Mesenchymal stem cell (in vitro differentiated cells and primary cell): ENCODE measurements at regions not wholly inside any gene's neighbourhood (a gene's known extent, or its start where the extent isn't known, plus 50 kb on each side); places are given as distances from the start of the nearest gene placed in this dataset.

Source experiments
- DNase-seq: peaks from one replicate; pipeline ENCODE4 v3.0.0-alpha.2; 2013
- H2AFZ ChIP-seq: one replicate; pipeline ENCODE4 v1.6.1; 2013; ENCODE audit warnings: low read depth, mild to moderate bottlenecking, control low read depth, inconsistent platforms, low read length, moderate library complexity
- H2AK5ac ChIP-seq: 2 replicates; pipeline ENCODE4 v1.6.1; 2013; ENCODE audit warnings: low read length, moderate library complexity, mild to moderate bottlenecking, inconsistent platforms; ENCODE audit not compliant: severe bottlenecking
- H2BK120ac ChIP-seq: one replicate; pipeline ENCODE4 v1.6.1; 2013; ENCODE audit warnings: low read depth, mild to moderate bottlenecking, inconsistent platforms, low read length, moderate library complexity
- H2BK12ac ChIP-seq, 2 experiments: one replicate each; pipeline ENCODE4 v1.6.1; 2013; ENCODE audit warnings: inconsistent platforms in 2 of 2, low read length in 2 of 2, mild to moderate bottlenecking in 2 of 2, moderate library complexity in 2 of 2, control low read depth in 1 of 2
- H2BK15ac ChIP-seq: one replicate; pipeline ENCODE4 v1.6.1; 2013; ENCODE audit warnings: mild to moderate bottlenecking, low read depth, inconsistent platforms; ENCODE audit not compliant: poor library complexity, severe bottlenecking
- H2BK5ac ChIP-seq: 2 replicates; pipeline ENCODE4 v1.6.1; 2013; ENCODE audit warnings: low read depth, mild to moderate bottlenecking, low read length, control low read depth, inconsistent platforms; ENCODE audit not compliant: poor library complexity, severe bottlenecking
- H3K14ac ChIP-seq, 2 experiments: one replicate each; pipeline ENCODE4 v1.6.1; 2013; ENCODE audit warnings: inconsistent platforms in 2 of 2, low read length in 2 of 2, control low read depth in 1 of 2, mild to moderate bottlenecking in 1 of 2, moderate library complexity in 1 of 2
- H3K18ac ChIP-seq, 2 experiments: one replicate each; pipeline ENCODE4 v1.6.1; 2013; ENCODE audit warnings: inconsistent platforms in 2 of 2, low read length in 2 of 2, control low read depth in 1 of 2, low read depth in 1 of 2, mild to moderate bottlenecking in 1 of 2
- H3K23ac ChIP-seq, 2 experiments: one replicate each; pipeline ENCODE4 v1.6.1; 2013; ENCODE audit warnings: inconsistent platforms in 2 of 2, low read length in 2 of 2, mild to moderate bottlenecking in 2 of 2, moderate library complexity in 2 of 2, control low read depth in 1 of 2
- H3K27ac ChIP-seq: 2 replicates; pipeline ENCODE4 v1.5.1; 2013; ENCODE audit warnings: mild to moderate bottlenecking, moderate library complexity, low read length, control low read depth, inconsistent platforms; ENCODE audit not compliant: poor library complexity, severe bottlenecking
- H3K27me3 ChIP-seq, 2 experiments: 2 replicates each; pipeline versions ENCODE4 v1.6.1 to v1.7.0; 2013; ENCODE audit warnings: low read length in 2 of 2, mild to moderate bottlenecking in 2 of 2, moderate library complexity in 2 of 2, control low read depth in 1 of 2, inconsistent platforms in 1 of 2; ENCODE audit not compliant: control insufficient read depth in 1 of 2, insufficient read depth in 1 of 2
- H3K36me3 ChIP-seq, 2 experiments: 2 replicates each; pipeline versions ENCODE4 v1.6.1 to v1.7.0; 2013; ENCODE audit warnings: low read length in 2 of 2, control low read depth in 1 of 2, inconsistent platforms in 1 of 2, low read depth in 1 of 2, mild to moderate bottlenecking in 1 of 2; ENCODE audit not compliant: insufficient read depth in 2 of 2, control insufficient read depth in 1 of 2
- H3K4ac ChIP-seq, 2 experiments: one replicate each; pipeline ENCODE4 v1.6.1; 2013; ENCODE audit warnings: inconsistent platforms in 2 of 2, low read length in 2 of 2, mild to moderate bottlenecking in 2 of 2, moderate library complexity in 2 of 2, control low read depth in 1 of 2, low read depth in 1 of 2
- H3K4me1 ChIP-seq: 2 replicates; pipeline ENCODE4 v1.6.1; 2013; ENCODE audit warnings: low read depth, low read length, control low read depth; ENCODE audit not compliant: control insufficient read depth, insufficient read depth
- H3K4me2 ChIP-seq: 2 replicates; pipeline ENCODE4 v1.6.1; 2013; ENCODE audit warnings: low read length, mild to moderate bottlenecking, inconsistent platforms; ENCODE audit not compliant: poor library complexity, severe bottlenecking
- H3K4me3 ChIP-seq, 2 experiments: 2 replicates each; pipeline versions ENCODE4 v1.5.1 to v1.7.0; 2013; ENCODE audit warnings: low read length in 2 of 2, mild to moderate bottlenecking in 2 of 2, control low read depth in 1 of 2, low read depth in 1 of 2; ENCODE audit not compliant: insufficient read depth in 1 of 2
- H3K79me1 ChIP-seq: replicated peaks from 2 replicates; pipeline ENCODE4 v1.6.1; 2013; ENCODE audit warnings: mild to moderate bottlenecking, control low read depth, low read length, inconsistent platforms; ENCODE audit not compliant: poor library complexity, severe bottlenecking
- H3K9ac ChIP-seq: 2 replicates; pipeline ENCODE4 v1.7.0; 2013; ENCODE audit warnings: mild to moderate bottlenecking, low read length, moderate library complexity
- H3K9me3 ChIP-seq: 2 replicates; pipeline ENCODE4 v1.7.0; 2013; ENCODE audit warnings: mild to moderate bottlenecking, low read length; ENCODE audit not compliant: control insufficient read depth
- H4K8ac ChIP-seq: one replicate; pipeline ENCODE4 v1.6.1; 2013; ENCODE audit warnings: inconsistent platforms, mild to moderate bottlenecking, low read length, moderate library complexity
- H4K91ac ChIP-seq: one replicate; pipeline ENCODE4 v1.6.1; 2013; ENCODE audit warnings: mild to moderate bottlenecking, low read length, inconsistent platforms
- WGBS: methylation state at CpG from one replicate; pipeline ENCODE4 v1.1.7; 2013; ENCODE audit warnings: mixed read lengths; 5-methylcytosine and 5-hydroxymethylcytosine counted together

DNA sequence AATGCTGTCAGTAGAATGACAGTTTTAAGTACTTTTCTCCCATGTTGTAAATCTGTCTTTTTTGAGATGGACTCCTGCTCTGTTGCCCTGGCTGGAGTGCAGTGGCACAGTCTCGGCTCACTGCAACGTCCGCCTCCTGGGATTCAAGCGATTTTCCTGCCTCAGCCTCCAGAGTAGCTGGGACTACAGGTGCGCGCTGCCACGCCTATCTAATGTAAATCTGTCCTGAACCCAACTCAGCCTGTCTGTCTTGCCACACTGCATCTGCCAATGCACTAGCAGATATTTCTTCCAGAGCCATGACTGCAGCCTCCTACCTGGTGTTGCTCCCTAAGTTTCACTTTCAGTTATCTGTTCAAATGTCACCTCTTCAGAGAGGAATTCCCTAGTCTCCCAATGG lies 264.1 kb downstream of the PHF14 start:
- no peak overlapping the region for H3K9ac ChIP-seq
- no peak overlapping the region for H3K4ac ChIP-seq
- no peak overlapping the region for H2BK12ac ChIP-seq
- no peak overlapping the region for H2BK15ac ChIP-seq
- H2BK120ac ChIP-seq, result no peak overlapping the region
- no peak overlapping the region for H3K14ac ChIP-seq
- peak overlapping the region; percentile 30 to 48 for H3K4me3 ChIP-seq
- H3K36me3 ChIP-seq, result no peaks in the 10 kb centered on the region
- no peak overlapping the region for H3K23ac ChIP-seq
- H3K9me3 ChIP-seq, result no peaks in the 10 kb centered on the region
- H3K4me1 ChIP-seq, result peaks cover 2% of the 10 kb centered on the region
- no peak overlapping the region for H2AK5ac ChIP-seq
- H3K4me2 ChIP-seq, result peak overlapping the region; percentile 28
- no peak overlapping the region for H3K27ac ChIP-seq
- H3K27me3 ChIP-seq, result no peaks in the 10 kb centered on the region
- no peak overlapping the region for H4K91ac ChIP-seq
- no peak overlapping the region for H3K18ac ChIP-seq
- peak overlapping the region; percentile 19 for H4K8ac ChIP-seq
- H3K79me1 ChIP-seq, result no peaks in the 10 kb centered on the region
- no peak overlapping the region for H2AFZ ChIP-seq
- DNase-seq, result peak; percentile 11
- no peak overlapping the region for H2BK5ac ChIP-seq
- 62% methylated on average over 7 of the region's 7 CpGs for WGBS

DNA sequence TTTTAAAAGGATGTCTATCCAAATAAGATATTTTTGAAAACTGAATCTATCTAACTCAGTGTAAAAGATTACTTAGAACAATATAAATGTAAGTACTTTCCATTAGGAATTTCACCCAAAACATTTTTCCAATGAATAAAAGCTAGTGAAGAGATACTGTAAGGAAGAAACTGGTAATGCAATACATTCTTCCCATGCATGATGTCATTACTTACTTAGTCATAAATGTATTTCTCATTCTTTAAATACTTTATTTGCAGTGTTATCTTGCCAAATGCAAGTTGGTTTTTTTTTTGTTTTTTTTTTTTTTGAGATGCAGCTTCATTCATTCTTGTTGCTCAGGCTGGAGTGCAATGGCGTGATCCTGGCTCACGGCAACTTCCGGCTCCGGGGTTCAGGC lies 265.6 kb downstream of the PHF14 start:
- H3K4me3 ChIP-seq, result no peak overlapping the region
- no peak overlapping the region for H3K27ac ChIP-seq
- no peak overlapping the region for H2BK15ac ChIP-seq
- no peak overlapping the region for H4K91ac ChIP-seq
- H3K9me3 ChIP-seq, result no peaks in the 10 kb centered on the region
- H3K4ac ChIP-seq, result no peak overlapping the region
- 100% methylated on average over 4 of the region's 4 CpGs for WGBS
- H4K8ac ChIP-seq, result no peak overlapping the region
- no peak overlapping the region for H3K23ac ChIP-seq
- peak; percentile 34 for DNase-seq
- H2AK5ac ChIP-seq, result no peak overlapping the region
- H3K36me3 ChIP-seq, result no peaks in the 10 kb centered on the region
- H3K18ac ChIP-seq, result no peak overlapping the region
- no peak overlapping the region for H2AFZ ChIP-seq
- H3K9ac ChIP-seq, result no peak overlapping the region
- no peak overlapping the region for H2BK120ac ChIP-seq
- H3K79me1 ChIP-seq, result no peaks in the 10 kb centered on the region
- H3K4me1 ChIP-seq, result peaks cover 2% of the 10 kb centered on the region
- H3K4me2 ChIP-seq, result no peak overlapping the region
- no peak overlapping the region for H3K14ac ChIP-seq
- H2BK12ac ChIP-seq, result no peak overlapping the region
- no peaks in the 10 kb centered on the region for H3K27me3 ChIP-seq
- H2BK5ac ChIP-seq, result no peak overlapping the region

DNA sequence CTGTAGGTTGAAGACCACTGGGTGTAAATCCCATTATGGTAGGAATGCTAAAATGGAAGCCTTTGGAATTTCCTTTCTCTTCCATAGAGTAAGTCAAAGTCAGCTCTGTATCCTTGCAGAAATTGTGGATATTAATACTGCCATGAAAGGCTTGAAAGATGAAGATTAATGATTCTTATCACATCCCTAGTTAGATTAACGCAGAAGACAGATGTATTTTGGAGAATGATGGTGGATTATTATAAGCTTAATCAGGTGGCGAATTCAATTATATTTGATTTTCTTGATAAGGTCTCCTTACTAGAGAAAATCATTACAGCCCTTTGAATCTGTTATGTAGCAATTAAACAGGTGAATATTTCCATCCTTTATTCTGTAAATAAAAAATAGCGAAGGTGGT lies 270.1 kb downstream of the PHF14 start:
- Histone ChIP-seq H2BK5ac (no peak overlapping the region), H4K8ac (no peak overlapping the region), H2BK12ac (no peak overlapping the region), H3K36me3 (no peaks in the 10 kb centered on the region), H3K4me2 (no peak overlapping the region), H3K79me1 (no peaks in the 10 kb centered on the region), H3K9ac (no peak overlapping the region), H3K27me3 (no peaks in the 10 kb centered on the region), H2AFZ (no peak overlapping the region), H2BK120ac (no peak overlapping the region), H2AK5ac (no peak overlapping the region), H3K4me1 (no peaks in the 10 kb centered on the region), H3K27ac (no peak overlapping the region), H4K91ac (no peak overlapping the region), H3K23ac (no peak overlapping the region), H3K18ac (no peak overlapping the region), H3K9me3 (no peaks in the 10 kb centered on the region), H3K4me3 (no peak overlapping the region), H2BK15ac (no peak overlapping the region), H3K14ac (no peak overlapping the region), H3K4ac (no peak overlapping the region)
- DNase-seq, result no peak
- no CpG with 5 or more reads among the region's 3 CpGs for WGBS

DNA sequence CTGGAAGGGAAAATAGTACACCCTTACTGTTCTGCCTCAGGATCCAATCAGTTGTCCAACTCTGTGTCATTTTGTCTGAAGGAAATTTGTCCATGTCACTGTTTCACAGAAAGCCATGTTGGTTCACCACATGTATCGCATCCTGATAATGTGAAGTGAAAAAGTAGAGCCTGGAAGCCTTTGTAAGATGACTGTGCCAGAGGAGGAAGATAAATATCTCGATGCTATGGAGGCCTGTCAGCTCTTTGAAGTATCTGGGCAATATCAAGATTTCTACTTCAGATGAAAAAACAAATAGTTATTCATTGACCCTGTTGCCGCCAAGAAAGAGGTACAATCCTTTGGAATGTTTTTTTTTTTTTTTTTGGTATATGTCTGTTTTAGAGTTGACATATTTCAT lies 270.5 kb downstream of the PHF14 start:
- Histone ChIP-seq H4K8ac (no peak overlapping the region), H3K14ac (no peak overlapping the region), H3K4me1 (no peaks in the 10 kb centered on the region), H3K4me3 (no peak overlapping the region), H3K4me2 (no peak overlapping the region), H4K91ac (no peak overlapping the region), H2AK5ac (no peak overlapping the region), H2AFZ (no peak overlapping the region), H2BK120ac (no peak overlapping the region), H3K18ac (no peak overlapping the region), H3K9ac (no peak overlapping the region), H2BK15ac (no peak overlapping the region), H3K79me1 (no peaks in the 10 kb centered on the region), H3K36me3 (no peaks in the 10 kb centered on the region), H2BK12ac (no peak overlapping the region), H3K9me3 (no peaks in the 10 kb centered on the region), H3K27ac (no peak overlapping the region), H2BK5ac (no peak overlapping the region), H3K4ac (no peak overlapping the region), H3K23ac (no peak overlapping the region), H3K27me3 (no peaks in the 10 kb centered on the region)
- DNase-seq, result no peak
- WGBS, result 87% methylated on average over 3 of the region's 3 CpGs
